ENCODE measurements at regions not wholly inside any gene's neighbourhood (a gene's known extent, or its start where the extent isn't known, plus 50 kb on each side); places are given as distances from the start of the nearest gene placed in this dataset.

DNA sequence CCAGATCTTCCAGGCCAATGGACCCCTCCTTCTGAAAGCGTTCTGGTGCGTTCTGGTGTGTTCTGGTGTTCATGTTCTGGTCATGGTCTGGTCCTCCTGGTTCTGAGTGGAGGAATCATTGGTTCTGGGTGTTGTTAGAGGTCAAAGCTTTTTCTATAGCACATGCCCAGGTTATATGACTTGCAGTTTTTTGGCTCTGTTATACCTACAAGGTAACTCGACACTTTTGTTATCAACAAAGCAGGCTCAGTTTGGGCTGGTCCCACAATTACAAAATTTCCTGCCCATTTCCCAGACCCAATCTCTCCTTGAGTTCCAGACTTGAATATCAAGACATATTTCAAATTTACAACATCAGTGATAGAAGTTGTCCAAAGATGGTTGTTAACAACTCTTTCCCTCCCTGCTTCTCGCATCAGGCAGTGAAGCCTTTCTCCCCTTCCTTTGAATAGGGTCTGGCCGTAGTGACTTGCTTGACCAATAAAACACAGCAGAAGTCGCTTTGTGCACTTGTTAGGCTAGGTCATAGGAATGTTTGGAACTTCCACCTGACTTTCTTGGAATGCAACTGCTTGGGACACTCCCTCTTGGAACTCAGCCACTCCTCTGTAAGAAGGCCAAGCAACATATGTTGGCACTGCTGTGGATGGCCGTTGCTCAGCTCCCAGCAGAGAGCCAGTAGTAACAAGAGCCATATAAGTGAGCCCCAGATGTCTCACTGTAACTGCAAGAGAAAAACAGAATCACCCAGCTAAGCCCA is 83.1 kb upstream of the STEAP1B start:
- no peak for DNase-seq

DNA sequence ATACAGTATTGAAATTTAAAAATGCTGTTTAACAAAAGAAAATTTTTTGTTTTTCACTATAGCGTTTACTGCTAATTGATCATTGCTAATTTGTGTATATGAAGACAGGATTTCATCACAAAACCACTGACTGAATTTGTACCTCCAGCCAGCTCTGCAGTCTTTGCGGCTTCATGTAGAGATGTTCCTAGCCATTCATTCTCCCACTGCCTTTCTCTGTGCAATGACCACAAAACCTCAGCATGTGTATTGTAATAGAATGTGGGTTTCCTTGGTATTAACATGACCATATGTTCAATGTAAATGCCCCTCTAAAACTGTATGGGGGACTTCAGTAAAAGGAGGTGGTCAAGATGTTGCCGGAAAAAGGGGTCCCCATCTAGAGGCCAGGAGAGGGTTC is 81.1 kb upstream of the STEAP1B start:
- no peak for DNase-seq

DNA sequence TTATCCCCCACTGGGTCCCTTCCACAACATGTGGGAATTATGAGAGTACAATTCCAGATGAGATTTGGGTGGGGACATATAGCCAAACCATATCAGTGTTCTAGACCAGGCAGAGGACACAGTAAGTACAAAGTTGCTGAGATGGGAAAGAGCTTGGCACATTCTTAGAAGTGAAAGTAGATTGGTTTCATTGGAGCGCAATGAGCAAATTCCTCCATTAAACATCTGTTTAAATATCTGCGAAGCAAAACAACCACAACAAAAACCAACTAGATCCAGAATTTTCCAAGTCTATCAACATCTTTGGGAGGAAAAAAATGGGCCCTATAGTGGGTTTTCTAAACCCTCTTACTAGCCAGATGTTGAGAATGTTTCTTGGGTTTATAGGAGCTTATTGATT is 80.0 kb upstream of the STEAP1B start:
- no peak for DNase-seq

DNA sequence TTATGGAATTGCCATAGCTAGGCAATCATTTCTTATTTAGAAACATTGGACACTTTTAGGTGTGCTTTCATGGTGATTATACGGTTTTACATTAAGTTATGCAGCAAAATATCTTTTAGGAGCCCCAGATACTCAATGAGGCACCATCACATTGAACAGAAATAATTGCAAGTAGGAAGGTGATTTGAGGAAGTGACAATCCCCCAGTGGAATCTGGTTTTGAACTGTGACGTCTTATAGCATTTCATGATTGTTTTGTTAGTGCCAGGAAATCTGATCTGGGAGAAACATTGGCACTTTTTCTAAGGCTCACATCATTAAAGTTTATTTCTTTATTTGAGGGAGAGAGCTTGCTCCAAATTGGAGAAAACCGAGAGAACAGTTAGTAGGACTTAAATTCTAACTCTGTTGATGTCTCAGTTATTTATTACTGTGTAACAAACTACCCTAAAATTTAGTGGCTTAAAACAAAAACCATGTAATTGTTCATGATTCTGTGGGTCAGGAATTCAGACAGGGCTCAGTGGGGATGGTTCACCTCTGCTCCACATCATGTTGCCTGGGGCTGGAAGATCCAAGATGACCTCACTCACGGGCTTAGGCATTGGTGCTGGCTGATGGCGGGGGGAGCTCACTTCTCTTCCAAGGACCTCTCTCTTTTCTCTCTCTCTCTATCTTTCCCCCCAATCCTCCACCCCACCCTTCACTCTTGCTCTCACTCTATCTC is 78.2 kb upstream of the STEAP1B start:
- DNase-seq: no peak

DNA sequence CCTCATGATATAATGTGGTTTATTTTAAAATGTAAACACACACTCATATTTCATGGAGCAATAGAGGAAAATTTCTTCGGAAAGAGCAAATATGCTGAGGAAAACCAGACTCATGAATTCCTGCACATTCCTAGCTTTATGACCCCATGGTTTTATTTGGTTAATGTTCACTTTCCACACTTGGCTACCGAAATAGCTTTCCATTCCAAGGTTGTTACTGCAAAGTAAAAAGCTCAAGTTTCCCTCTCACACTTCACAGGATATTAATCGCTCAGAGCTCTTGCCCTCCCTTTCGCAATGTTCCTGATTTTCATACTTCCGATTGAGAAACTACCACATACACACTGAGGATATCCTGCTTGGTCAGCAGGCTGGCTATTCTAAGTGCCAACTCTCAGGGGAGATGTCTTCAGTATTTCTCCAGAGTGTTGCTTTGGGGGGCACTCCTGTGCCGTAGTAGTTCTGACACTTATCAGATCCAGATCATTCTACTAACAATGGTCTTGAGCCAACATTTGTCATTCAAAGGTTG is 77.5 kb upstream of the STEAP1B start:
- DNase-seq: no peak

DNA sequence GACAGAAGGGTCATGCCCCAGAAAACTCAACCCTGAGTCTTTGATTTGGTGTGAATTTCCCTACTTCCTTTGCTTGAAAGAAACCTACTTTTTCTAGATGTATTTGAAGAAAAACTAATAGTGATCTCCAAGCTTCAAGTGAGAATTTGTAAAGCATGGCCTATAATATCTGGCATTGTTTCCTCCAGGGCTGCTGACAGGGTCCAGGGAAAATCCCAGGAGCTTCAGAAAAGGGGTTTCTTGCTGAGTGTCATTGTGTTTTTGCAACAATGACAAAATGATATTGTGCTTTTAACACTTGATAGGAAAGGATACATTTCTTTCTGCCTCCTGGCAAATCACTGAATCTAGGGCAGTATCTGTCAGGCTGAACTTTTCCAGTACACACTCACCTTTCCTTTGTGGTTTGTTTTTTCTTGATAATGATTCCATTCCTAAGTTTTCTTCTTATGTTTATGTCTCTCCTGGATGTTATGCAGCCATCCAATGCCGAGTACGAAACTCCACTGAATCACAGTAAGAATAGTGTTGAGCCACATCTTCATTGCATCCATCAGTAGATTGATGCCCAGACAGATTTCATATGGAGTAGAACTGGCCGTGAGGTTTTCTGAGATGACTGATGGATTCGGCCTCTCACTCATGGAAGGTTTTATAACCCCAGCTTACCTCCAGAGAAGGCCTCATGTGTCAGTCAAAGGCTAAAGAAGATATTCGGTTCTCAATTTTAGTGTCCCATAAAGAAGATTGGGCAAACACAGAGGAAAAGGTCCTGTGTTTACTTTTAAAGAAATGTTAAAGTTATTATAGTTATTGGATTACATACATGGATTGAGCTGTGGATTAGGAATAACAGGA is 76.9 kb upstream of the STEAP1B start:
- no peak for DNase-seq

DNA sequence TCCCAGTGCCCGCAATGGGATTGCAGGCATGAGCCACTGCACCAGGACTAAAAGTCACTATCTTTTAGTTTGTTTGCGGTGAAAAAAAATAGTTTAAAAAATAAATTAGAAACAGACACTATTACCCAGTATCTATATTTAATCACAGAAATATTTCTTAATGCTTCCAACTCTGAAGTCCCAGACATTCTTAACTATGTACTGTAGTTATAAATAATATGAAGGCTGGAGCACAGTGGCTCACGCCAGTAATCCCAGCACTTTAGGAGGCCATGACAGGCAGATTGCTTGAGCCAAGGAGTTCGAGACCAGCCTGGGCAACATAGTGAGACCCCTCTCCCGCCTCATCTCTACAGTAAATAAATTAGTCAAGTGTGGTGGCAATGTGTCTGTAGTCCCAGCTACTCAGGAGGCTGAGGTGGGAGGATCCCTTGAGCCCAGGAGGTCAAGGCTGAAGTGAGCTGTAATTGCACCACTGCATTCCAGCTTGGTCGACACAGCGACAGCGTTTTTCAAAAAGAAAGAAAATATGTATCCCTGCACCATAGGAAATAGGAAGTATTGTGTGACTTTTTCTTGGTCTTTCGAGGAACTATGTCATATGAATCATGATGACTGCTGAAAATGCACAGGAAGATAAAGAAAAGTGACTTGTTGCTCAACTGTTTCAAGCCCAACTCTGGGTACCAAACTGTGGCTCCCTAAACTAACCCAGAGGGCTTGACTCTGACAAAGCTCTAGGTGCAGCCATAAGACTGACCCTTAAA is 74.9 kb upstream of the STEAP1B start:
- no peak for DNase-seq

DNA sequence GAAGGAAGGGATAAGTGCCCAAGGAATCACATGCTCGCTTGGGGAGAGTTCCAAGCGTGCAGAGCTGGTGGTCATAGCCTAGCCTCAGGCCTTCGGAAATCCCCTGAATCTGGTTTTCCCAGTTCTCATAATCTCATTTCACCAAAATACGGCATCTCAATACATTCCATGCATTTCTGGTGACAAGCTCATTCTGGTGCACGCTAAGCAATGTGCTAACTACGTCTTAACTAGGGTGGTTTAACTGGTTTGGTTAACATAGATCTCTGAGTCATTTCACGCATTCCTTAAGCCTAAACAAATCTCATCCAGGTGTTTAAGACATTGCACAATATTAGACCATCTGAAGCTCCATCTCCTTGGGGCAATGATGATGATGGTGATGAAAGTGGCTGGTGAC is 72.9 kb upstream of the STEAP1B start:
- no peak for DNase-seq

DNA sequence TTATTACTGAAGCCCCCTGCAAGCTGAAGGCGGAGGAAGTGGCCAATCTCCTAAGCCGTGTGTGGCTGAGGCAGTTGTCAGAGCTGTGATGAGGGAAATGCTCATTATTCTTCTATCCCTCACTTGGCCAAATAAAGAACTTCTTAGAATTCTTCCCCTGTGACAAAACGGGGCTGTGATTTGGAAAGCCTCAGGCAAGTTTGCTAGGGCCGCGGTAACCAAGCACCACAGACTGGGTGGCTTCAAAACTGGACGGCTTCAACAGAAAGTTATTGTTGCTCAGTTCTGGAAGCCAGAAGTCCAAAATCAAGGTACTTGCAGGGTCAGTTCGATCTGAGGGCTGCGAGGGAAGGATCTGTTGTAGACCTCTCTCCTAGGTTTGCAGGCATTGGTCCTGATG is 72.3 kb upstream of the STEAP1B start:
- no peak for DNase-seq

DNA sequence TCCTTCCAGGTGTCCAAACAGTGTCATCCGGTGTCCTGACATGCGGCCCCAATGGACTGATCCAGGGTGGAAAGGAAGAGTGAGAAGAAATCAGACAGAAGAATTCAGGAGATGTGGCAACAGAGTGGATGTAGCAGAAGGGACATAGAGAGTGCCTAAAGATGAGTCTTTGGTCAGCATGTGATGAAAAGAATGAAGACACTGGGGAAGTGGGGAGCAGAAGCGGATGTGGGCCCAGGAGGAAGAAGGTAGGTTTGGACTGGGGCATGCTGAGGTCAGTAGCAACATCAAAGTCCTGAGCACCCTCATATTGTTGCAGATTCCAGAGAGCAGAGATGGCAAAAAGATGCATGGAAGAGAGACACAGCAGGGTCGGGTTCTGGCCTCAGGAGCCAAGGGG is 71.8 kb upstream of the STEAP1B start:
- DNase-seq: no peak

DNA sequence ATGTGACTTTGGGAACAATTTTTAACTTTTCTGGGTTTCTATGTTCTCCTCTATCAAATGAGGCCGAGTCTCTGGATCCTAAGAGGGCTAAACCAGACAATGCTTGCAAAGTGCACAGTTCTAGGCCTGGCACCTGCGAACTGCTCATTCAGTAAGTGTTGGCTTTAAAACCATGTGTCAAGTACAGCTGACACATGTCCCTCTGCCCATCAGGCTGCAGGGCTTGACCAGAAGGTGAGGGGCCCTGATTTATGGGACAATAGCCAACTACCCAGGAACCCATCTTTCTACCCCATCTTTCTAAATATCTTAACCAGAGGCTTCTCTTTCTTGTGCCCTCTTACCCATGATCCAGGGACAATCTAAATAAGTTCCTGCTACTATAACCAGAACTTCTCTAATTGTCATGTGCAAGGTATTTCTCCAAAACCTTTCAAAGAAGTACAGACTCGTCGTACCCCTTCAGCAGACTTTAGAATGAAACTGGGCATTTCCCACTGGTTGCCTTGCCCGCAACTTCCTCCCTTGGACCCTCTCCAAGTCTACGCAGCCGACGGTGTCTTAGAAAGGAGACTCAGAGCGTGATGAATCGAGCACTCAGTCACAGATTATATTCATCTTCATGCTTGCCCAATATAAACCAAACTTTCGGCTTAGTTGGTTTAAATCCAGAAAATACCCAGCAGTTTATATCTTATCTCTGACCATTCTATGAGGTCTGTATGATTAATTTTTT is 69.8 kb upstream of the STEAP1B start:
- DNase-seq: no peak

DNA sequence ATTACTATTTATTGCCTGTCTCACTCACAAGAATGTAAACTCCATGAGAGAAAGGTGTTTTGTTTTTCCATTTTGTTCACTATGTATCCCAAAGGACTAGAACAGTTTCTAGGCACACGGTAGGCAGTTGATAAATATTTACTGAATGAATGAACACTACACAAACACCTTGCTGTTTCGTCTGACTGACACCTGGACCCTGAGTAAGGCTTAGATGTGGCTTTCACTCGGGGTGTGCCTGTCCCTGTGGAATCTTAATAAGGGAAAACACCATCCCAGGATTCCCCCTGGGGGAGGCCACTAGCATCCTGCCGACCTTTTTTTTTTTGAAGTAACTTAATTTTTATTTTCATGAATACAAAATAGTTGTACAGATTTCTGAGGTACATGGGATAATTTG is 66.6 kb upstream of the STEAP1B start:
- DNase-seq: no peak

DNA sequence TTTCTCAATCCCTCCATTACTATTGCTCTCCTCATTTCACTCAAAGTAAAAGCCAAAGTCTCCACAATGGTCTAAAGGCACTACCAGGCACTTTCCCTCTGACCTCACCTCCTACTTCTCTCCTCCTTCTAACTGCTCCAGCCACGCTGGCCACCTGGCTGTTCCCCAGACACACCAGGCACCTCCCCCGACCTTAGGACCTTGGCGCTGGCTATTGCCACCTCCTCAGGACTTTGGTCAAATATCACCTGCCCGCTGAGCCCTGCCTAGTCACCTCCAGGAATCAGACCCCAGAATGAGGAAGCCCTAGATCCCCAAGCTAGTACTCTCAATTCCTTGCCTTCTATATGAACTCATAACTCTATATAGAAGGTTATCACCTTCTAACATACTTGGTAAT is 66.2 kb upstream of the STEAP1B start:
- DNase-seq: no peak

DNA sequence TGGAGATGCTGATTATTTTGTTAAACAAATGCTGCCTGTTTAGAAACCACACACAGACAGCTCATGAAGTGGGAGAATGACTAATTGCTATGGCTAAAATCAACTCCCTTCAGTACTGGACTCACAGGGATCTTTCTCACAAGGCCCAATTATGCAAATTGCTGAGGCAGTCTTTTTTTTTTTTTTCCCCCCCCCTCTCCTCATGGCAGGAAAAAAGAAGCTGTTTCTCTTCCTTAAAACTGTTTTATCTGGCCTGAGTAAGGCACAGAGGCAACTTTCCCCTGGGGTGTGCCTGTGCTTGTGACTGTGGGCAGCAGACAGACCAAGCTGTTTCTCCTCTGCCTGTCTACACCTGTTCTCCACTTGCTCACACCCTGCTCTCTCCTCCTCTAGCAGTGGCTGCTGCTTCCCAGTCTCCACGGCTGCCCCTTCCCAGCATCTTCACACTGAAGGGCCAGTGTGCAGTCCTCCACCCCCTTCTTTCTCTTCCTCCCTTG is 65.4 kb upstream of the STEAP1B start:
- no peak for DNase-seq

DNA sequence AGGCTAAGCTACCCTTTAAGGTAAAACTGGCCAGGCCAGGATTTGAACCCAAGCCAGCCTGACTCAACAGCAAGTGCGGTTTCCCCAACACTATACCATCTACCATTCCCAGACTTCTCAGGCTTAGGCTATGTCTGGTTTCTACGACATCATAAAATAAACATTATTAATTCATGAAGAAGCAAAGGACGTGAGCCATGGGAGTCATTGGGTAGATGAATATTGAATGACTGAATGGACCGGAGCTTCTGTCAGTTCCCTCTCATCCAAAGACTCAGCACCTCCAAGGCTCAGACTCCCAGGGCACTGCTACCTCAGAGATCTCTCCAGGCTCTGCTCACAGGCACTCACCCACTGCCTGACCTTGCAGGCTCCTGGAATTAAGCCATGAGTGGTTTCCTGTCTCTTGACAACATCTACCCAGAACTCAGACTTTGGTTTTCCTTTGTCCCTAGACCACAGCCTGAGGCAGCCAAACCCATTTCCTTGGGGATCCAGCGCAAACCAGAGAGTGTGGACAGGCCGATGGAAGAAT is 64.6 kb upstream of the STEAP1B start:
- DNase-seq: no peak

DNA sequence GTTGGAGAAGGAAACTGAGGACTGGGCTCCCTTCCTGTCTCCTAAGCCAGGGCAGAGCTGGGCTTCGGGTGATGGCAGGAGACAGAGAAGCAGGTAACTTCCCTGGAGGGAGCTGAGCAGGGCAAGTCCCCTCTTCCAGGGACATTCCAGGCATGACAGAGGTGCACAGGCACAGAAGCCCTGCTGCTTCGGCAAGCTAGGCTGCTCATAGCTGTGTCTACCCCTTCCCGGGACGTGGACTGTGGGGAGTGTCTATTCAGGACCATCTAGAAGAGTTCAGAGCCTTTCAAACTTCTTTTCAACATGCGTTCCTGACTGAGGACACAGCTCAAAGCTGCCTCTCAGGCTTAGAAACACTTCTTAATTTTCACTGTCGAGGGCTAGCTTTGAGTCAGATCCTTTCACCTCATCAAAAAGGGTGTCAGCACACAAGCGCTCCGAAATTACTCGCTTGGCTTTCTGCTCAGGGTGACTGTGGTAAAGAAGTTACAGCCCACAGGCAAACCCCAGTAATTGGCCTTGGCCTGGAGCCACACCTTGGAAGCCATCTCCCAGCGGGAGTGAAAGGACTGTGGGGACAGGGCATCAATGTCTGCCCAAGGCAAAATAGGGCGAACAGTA is 63.7 kb upstream of the STEAP1B start:
- DNase-seq: no peak

DNA sequence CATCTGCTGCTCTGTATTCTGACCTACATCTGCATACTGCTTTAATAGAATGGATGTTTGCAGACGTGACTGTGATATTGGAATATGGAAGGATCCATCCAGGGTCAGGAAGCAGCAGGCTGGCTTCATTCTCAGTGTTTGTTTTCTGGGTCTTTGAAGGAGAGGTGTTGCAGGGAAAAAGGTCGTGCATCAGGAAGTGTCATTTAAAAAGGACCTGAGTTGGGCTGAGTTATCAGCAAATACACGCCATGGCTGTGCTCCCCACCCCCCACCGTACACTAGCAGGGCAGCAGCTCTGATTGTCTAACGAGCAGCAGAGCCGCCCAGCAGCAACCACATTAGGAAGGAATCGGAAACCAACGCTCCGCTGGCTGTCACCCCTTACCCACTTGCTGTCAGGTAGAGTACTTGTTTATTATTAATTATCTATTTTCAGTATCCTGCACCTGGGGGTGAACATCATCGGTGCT is 63.1 kb upstream of the STEAP1B start:
- DNase-seq: peak; percentile 74

DNA sequence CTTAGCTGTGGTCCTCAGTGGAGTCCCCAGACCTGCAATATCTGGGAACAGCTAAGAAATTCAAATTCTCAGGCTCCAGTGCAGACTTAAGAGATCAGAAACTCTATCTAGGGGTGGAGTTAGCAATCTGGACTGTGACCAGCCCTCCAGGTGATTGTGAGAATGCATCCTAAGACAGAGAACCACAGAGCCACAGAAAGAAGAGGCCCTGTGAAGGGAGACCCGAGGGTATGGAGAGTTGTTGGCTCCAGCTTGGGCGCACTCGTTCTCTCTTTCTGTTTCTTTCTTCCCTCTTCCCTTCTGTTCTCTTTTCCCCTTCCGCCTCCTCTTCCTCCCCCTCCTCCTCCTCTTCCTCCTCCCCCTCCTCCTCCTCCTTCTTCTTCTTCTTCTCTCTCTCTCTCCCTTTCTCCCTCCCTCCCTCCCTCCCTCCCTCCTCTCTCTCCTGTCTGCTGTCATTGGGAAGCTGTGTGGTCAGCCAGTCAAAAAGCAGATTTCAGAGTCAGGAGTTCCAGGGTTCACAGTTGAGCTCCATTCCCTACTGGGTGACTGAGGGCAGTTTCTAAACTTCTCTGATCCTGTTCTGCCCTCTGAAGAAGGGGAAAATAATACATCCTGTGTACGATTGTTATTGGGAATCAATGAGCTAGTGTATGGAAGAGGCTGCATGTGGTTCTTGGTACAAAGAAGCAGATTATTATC is 62.1 kb upstream of the STEAP1B start:
- no peak for DNase-seq

DNA sequence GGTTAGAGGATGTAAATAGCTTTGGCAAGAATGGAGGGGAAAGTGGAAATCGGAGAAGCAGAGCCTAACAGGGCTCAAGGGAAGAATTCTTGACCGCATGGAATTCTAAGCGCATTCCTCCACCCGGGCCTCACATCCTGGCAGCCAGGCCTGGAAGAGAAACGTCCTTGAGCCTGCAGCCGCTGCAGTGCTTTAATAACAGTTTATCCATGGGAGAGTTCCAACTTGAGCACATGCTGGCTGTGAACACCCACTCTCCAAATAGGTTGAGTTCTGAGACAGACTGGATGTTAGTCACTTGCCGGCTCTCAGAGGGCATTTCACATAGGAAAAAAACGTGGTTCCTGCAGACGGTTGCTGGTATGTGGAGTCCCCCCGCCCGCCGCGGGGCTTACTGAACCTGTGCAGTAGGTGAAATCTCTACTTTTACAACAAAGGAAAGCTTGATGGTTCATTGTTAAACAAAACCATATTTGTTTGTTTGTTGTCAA is 61.4 kb upstream of the STEAP1B start:
- peak; percentile 44 for DNase-seq
